ENCODE measurements at regions not wholly inside any gene's neighbourhood (a gene's known extent, or its start where the extent isn't known, plus 50 kb on each side); places are given as distances from the start of the nearest gene placed in this dataset.

DNA sequence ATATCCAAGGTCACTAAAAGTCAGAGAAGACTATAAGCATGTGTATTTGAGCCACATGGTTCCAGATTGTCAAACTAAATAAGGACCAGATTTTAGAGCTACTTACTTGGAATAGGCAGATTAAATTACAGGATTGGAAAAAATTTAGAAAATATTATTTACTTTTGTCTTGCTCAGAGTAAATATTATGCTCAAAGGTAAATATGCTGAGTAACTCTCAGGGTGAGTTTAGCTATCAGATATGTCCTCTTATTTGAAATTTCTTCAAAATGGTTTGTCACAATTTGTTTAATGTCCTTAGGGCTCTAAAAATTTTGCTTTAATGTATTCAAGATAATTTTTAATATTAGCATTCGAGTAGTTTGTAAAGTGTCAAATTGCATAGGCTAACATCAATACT lies 2455.2 kb downstream of the PCDH9 start:
- DNase-seq (ENCODE audit: low read depth) (no peak), FAIRE-seq (no peak)
- H3K36me3 ChIP-seq (ENCODE audit: control insufficient read depth, insufficient read depth, low read length): no peaks in the 10 kb centered on the region
- H3K4me3 ChIP-seq (ENCODE audit: low read depth, low read length): no peak overlapping the region
- H3K27me3 ChIP-seq (ENCODE audit: control insufficient read depth, insufficient read depth, low read length): no peaks in the 10 kb centered on the region
- TF ChIP-seq, protein P1, sequence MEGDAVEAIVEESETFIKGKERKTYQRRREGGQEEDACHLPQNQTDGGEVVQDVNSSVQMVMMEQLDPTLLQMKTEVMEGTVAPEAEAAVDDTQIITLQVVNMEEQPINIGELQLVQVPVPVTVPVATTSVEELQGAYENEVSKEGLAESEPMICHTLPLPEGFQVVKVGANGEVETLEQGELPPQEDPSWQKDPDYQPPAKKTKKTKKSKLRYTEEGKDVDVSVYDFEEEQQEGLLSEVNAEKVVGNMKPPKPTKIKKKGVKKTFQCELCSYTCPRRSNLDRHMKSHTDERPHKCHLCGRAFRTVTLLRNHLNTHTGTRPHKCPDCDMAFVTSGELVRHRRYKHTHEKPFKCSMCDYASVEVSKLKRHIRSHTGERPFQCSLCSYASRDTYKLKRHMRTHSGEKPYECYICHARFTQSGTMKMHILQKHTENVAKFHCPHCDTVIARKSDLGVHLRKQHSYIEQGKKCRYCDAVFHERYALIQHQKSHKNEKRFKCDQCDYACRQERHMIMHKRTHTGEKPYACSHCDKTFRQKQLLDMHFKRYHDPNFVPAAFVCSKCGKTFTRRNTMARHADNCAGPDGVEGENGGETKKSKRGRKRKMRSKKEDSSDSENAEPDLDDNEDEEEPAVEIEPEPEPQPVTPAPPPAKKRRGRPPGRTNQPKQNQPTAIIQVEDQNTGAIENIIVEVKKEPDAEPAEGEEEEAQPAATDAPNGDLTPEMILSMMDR (IDR thresholded peaks at IDR 0.05; ENCODE audit: insufficient read depth, low read length, severe bottlenecking): no peak

DNA sequence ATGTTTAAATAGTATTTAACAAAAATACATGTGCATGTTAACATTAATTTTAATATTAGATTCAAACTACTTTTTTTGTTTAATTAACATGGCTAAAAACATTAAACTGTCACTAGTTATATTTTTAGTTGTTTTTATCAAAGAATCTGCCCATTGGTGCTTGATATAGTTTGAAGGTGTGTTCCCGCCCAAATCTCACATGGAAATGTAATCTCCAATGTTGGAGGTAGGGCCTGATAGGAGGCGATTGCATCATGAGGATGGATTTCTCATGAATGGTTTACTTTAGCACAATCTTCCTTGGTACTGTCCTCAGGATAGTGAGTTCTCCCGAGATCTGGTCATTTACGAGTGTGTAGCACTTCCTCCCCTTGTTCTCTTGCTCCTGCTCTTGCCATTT lies 2459.4 kb downstream of the PCDH9 start:
- Histone ChIP-seq H3K36me3 (ENCODE audit: control insufficient read depth, insufficient read depth, low read length) (no peaks in the 10 kb centered on the region), H3K27me3 (ENCODE audit: control insufficient read depth, insufficient read depth, low read length) (no peaks in the 10 kb centered on the region), H3K4me3 (ENCODE audit: low read depth, low read length) (no peak overlapping the region)
- no peak for DNase-seq (ENCODE audit: low read depth)
- no peak for FAIRE-seq
- TF ChIP-seq, protein P1 (IDR thresholded peaks at IDR 0.05; ENCODE audit: insufficient read depth, low read length, severe bottlenecking): no peak

GRCh38 chr13:64767054-64767453 lies 2463.1 kb downstream of the PCDH9 start:
- DNase-seq (ENCODE audit: low read depth): no peak
- FAIRE-seq: no peak
- Histone ChIP-seq H3K4me3 (ENCODE audit: low read depth, low read length) (no peak overlapping the region), H3K27me3 (ENCODE audit: control insufficient read depth, insufficient read depth, low read length) (no peaks in the 10 kb centered on the region), H3K36me3 (ENCODE audit: control insufficient read depth, insufficient read depth, low read length) (no peaks in the 10 kb centered on the region)
- TF ChIP-seq, protein P1 (IDR thresholded peaks at IDR 0.05; ENCODE audit: insufficient read depth, low read length, severe bottlenecking): no peak

DNA sequence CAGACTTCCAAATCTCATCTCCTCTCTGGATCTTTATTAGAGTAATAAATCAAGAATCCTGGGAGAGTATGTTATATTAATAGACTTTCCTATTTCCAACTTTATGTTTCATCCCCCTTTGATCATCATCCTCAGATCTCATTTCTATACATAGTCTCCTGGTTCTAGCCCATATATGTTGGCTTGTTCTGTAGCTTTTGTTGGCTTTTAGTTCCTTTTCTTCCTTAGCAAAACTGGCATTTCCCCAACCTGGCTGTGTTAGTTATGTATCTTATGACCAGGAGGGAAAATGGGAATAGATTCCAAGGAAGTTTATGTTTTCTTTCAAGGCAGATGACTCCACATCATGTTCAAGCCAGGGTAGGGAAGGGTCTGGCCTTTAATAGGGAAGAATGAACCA lies 2464.5 kb downstream of the PCDH9 start:
- FAIRE-seq (no peak), DNase-seq (ENCODE audit: low read depth) (no peak)
- H3K27me3 ChIP-seq (ENCODE audit: control insufficient read depth, insufficient read depth, low read length): no peaks in the 10 kb centered on the region
- TF ChIP-seq, protein P1 (IDR thresholded peaks at IDR 0.05; ENCODE audit: insufficient read depth, low read length, severe bottlenecking): no peak
- H3K36me3 ChIP-seq (ENCODE audit: control insufficient read depth, insufficient read depth, low read length): no peaks in the 10 kb centered on the region
- no peak overlapping the region for H3K4me3 ChIP-seq (ENCODE audit: low read depth, low read length)

DNA sequence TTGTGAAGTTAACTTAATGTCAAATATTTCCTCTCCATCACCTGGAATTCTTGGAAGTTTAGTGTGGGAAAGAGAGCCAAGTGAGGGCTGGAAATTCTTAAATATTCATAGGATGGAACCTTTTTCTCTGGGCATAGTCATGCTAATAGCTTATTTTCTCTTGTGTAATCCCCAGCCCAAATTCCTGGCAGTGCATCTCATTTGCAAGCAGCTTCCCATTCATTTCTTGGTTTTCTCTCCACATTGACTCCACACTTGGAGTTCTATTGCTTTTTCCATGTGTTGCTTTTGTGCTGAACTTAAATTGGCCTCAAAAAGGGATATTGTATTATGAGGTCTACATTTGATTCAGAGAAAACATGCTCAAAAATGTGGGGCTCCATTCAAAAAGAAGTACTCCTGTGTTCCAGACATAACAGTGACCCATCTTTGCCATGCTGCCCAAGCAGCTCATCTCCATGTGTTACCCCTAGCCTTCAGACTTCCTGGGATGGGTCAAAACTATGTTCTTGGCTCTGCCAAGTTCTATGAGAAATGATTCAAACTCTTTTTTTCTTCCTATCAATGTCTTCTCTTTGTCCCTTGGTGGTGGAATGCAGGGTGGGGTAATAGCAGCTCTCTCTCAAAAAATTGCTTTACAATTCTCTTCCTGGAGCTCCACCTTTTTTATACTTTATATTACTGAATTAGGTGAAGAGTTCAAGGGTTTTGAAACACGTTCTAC lies 2471.5 kb downstream of the PCDH9 start:
- TF ChIP-seq, protein P1 (IDR thresholded peaks at IDR 0.05; ENCODE audit: insufficient read depth, low read length, severe bottlenecking): no peak
- no peaks in the 10 kb centered on the region for H3K27me3 ChIP-seq (ENCODE audit: control insufficient read depth, insufficient read depth, low read length)
- FAIRE-seq: no peak

DNA sequence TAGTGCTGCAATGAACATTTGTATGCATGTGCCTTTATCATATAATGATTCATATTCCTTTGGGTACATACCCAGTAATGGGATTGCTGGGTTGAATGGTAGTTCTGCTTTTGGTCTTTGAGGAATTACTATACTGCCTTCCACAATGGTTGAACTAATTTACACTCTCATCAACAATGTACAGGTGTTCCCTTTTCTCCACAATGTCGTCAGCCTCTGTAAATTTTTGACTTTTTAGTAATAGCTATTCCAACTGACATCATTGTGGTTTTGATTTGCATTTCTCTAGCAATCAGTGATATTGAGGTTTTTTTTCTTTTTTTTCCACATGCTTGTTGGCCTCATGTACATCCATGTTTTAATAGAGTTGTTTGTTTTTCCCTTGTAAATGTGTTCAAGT lies 2473.5 kb downstream of the PCDH9 start:
- no peaks in the 10 kb centered on the region for H3K36me3 ChIP-seq (ENCODE audit: control insufficient read depth, insufficient read depth, low read length)
- no peak overlapping the region for H3K4me3 ChIP-seq (ENCODE audit: low read depth, low read length)
- DNase-seq (ENCODE audit: low read depth): no peak
- no peaks in the 10 kb centered on the region for H3K27me3 ChIP-seq (ENCODE audit: control insufficient read depth, insufficient read depth, low read length)
- TF ChIP-seq, protein P1 (IDR thresholded peaks at IDR 0.05; ENCODE audit: insufficient read depth, low read length, severe bottlenecking): no peak
- FAIRE-seq: no peak

More for the DNA sequence above, 2471.5 kb downstream of the PCDH9 start:
- H3K4me3 ChIP-seq (ENCODE audit: low read depth, low read length): no peak overlapping the region
- no peak for DNase-seq (ENCODE audit: low read depth)
- no peaks in the 10 kb centered on the region for H3K36me3 ChIP-seq (ENCODE audit: control insufficient read depth, insufficient read depth, low read length)
